NCI-H2029 treated with DMSO at 0.1 percent for 48 hours (cell line): ENCODE measurements at regions not wholly inside any gene's neighbourhood (a gene's known extent, or its start where the extent isn't known, plus 50 kb on each side); places are given as distances from the start of the nearest gene placed in this dataset.

Experiments used
- DNase-seq: peaks from one replicate; lab custom pipeline; 2025; lab: John Stamatoyannopoulos, UW

- no peak for DNase-seq
These were observed 89.7 kb upstream of the SHISAL1 start for GRCh38 chr22:44402196-44403111.

GRCh38 chr22:44401783-44402110 is 89.0 kb upstream of the SHISAL1 start:
- DNase-seq = no peak

DNA sequence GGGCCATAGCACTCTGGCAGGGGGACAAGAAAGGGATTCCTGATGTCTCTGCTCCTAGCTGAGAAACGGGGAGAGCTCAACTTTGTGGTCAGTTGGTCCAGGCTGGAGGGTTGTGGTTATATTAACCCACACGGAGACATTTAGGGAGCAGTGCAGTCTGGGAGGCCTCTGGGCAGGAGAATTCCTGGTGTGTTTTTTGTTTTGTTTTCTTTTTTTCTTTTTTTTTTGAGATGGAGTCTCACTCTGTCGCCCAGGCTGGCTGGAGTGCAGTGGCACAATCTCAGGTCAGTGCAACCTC is 88.0 kb upstream of the SHISAL1 start:
- no peak for DNase-seq

DNA sequence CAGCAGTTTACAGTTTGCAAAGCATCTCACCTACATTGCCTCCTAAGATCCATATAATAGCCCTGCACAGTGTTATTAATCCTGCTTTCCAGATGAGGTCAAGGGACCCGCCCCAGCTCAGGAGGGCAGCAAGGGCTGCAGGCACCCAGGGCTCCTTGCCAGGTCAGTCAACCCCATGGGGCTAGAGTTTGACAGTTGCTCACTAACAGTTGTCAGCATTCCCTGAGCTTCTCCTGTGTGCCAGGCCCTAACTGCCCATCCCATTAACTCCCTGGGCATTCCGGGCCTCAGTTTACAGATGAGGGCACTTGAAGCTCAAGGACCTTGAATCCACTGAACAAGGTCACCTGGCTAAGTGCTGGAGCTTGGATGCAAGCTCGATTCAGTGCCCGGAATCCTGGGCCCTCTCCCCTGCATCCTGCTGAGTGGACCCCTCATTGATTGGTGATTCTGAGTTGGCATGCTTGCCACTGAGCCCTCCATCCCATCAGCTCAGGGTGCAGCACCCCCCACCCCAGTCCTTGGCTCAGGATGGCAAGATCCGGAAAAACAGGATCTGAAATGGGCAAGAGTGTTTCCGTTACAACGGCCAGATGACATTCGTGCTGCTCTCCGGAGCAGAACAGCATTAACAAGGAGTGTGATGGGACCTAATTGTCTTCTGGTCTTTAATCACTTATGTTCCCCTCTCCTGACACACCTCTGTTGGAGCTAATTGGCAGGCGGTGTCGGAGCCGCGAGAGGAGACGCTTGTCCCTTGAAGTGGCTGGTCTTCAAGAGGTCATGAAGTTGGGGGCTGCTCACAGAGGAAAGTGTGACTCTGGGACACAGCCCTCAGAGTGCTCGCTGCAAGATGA is 87.4 kb upstream of the SHISAL1 start:
- no peak for DNase-seq

DNA sequence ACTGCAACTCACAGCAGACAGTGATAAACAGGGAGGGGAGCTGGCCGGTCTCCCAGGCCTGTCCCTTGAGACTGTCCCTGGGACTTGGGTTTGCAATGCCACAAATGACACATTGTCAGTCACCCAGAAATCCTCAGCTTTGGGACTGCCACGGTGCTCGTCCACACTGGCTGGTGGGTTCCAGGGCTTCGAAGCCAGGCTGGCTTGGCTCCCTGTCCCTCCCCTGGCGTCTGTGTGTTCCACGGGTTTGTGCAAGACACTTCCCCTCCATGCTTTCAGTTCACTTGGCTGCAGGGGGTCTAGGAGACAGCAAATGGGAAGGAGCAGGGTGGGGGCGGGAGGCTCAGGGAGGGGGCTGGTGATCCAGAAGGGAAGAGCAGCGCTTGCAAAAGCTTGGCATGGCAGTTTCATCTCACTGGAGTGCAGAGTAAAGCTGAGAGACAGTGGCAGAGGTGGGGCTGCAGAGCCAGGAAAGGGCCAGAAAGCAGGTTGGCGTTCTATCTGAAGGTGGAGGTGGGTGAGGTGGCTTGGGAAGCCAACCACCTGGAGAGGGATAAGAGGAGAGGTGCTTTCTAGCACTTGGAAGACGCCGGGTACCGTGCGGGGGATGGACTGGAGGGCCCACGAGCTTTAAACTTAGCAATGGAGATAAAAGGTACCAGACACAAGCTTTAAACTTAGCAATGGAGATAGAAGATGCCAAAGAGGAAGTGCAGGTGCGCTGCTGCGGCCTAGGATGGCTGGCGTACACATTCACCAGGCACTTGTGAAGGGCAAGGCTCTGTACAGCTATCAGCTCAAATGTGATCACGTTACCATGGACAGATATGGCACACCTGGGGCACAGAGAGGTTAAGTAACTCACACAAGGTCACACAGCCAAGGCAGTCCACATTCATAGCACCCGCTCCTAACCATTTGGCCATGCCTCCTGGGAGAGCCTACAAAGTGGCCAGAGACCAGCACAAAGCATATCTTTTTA is 86.4 kb upstream of the SHISAL1 start:
- no peak for DNase-seq

GRCh38 chr22:44396727-44397722 is 84.3 kb upstream of the SHISAL1 start:
- no peak for DNase-seq

DNA sequence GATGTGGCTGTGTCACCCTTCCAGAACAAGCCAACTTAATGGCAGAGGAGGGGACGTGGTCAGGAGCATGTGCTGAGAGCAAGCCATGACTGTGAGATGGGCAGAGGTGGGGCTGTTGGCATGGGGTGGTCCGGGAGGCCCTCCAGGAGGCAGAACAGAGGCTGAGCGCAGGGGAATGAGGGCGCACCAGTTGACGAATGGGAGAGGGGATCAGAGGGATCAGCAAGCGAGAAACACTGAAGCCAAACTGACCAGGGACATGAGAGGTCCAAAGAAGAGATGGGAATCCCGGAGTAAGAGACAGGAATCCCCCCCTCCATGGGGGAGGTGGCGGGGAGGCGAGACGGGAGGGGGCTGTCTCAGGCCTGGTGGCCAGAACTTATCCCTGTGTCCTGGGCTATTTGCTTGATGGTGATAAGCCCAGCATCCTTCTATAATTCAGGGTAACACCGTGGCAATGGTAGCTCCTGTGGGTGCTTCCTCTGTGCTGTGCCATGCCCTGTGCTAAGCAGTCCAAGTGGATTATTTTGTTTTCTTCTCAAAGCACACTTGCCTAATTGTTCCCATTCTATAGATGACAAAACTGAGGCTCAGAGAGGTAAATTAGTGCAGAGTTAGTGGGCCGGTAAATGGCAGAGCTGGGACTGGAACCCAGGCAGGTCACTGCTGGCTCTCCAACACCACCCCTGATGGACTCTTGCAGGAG is 83.4 kb upstream of the SHISAL1 start:
- DNase-seq = no peak

- DNase-seq = no peak
These were observed 82.6 kb upstream of the SHISAL1 start for GRCh38 chr22:44395118-44396005.

- DNase-seq = no peak
These were observed 81.7 kb upstream of the SHISAL1 start for GRCh38 chr22:44394246-44395117.

- no peak for DNase-seq
These were observed 80.3 kb upstream of the SHISAL1 start for GRCh38 chr22:44393066-44393465.

GRCh38 chr22:44392446-44392921 is 79.7 kb upstream of the SHISAL1 start:
- DNase-seq = no peak

- DNase-seq = no peak
These were observed 79.0 kb upstream of the SHISAL1 start for GRCh38 chr22:44391481-44392445.

GRCh38 chr22:44391015-44391414 is 78.3 kb upstream of the SHISAL1 start:
- DNase-seq = no peak

DNA sequence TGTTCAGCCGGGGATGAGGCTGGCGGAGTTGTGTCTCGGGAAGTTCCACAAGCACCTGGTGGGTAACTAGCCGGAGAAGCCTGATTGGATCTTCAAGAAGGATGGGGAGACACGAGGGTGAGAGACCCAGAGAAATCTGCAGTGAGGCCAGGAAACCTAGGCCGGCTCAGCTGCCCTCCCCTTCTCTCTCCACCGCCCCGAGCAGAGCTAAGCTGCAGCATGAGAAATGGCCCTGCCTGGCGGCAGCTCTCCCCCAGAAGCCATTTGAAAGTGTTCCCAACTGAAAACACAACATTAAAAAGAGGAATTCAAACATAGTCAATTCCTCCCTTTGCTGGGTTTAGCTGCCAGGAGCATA is 77.8 kb upstream of the SHISAL1 start:
- no peak for DNase-seq

- no peak for DNase-seq
These were observed 77.3 kb upstream of the SHISAL1 start for GRCh38 chr22:44389926-44390612.

GRCh38 chr22:44389181-44389580 is 76.4 kb upstream of the SHISAL1 start:
- no peak for DNase-seq
